Esophagus muscularis mucosa (tissue), 4 donors: ENCODE measurements at regions not wholly inside any gene's neighbourhood (a gene's known extent, or its start where the extent isn't known, plus 50 kb on each side); places are given as distances from the start of the nearest gene placed in this dataset.
"Not testable (repeated sequence)": the region's sequence is repeated elsewhere in the genome, so short reads cannot be mapped to it uniquely, and the experiment has no call there.

ENCODE experiments used
- DNase-seq: peaks from one replicate; pipeline ENCODE4 v3.0.0-alpha.2; 2017; ENCODE audit errors: extremely low spot score
- H3K27ac ChIP-seq, 4 donors: fragments of 200-600 bp; sonication (generic); replicated peaks in 1 of 4; 1 replicate in 3 of 4; 2 replicates in 1 of 4; pipeline ENCODE4 v1.5.1; 2016 to 2019; ENCODE audit warnings: mild to moderate bottlenecking in 1 of 4
- H3K27me3 ChIP-seq, 4 donors: fragments of 200-600 bp; sonication (generic); one replicate each; pipeline versions ENCODE4 v1.5.1 to v1.6.0; 2016 to 2019
- H3K36me3 ChIP-seq, 4 donors: fragments of 200-600 bp; sonication (generic); one replicate each; pipeline ENCODE4 v1.5.1; 2016 to 2019
- H3K4me1 ChIP-seq, 4 donors: fragments of 200-600 bp; sonication (generic); one replicate each; pipeline ENCODE4 v1.5.1; 2016 to 2019
- H3K4me3 ChIP-seq, 4 donors: fragments of 200-600 bp; sonication (generic); 1 replicate in 2 of 4; 2 replicates in 2 of 4; pipeline ENCODE4 v1.5.1; 2016 to 2019; ENCODE audit warnings: mild to moderate bottlenecking in 4 of 4, moderate library complexity in 1 of 4
- H3K9me3 ChIP-seq, 4 donors: fragments of 200-600 bp; sonication (generic); 1 replicate in 3 of 4; 2 replicates in 1 of 4; pipeline ENCODE4 v1.5.1; 2016 to 2019
- EP300 ChIP-seq: sonication (generic); formaldehyde crosslinking; IDR thresholded peaks from one replicate; pipeline ENCODE4 v1.6.1; 2017; ENCODE audit warnings: antibody characterized with exemption
- POLR2A ChIP-seq: fragments of 450-650 bp; IDR thresholded peaks from one replicate; pipeline ENCODE4 v1.6.1; 2017; ENCODE audit warnings: antibody characterized with exemption, moderate library complexity, mild to moderate bottlenecking, low read depth
- POLR2AphosphoS5 ChIP-seq, 2 donors: sonication (generic); formaldehyde crosslinking; IDR thresholded peaks; one replicate each; pipeline ENCODE4 v1.6.1; 2017; ENCODE audit warnings: antibody characterized with exemption in 2 of 2
- WGBS: methylation state at CpG from one replicate; pipeline ENCODE4 v1.1.5; 2018; 5-methylcytosine and 5-hydroxymethylcytosine counted together
- intact Hi-C: fragments of 100-400 bp; cut with DNase I; formaldehyde crosslinking; loops from one replicate; pipeline ENCODE4 v1.15.1; 2023
- TF ChIP-seq, protein P1 (sequence below), 3 experiments: fragments of 200-600 bp in 2 of 3; fragments of 450-650 bp in 1 of 3; sonication (generic) in 2 of 3; IDR thresholded peaks; one replicate each; pipeline ENCODE4 v1.5.1; 2017 to 2019; ENCODE audit warnings: antibody characterized with exemption in 3 of 3, mild to moderate bottlenecking in 2 of 3, moderate library complexity in 1 of 3

DNA sequence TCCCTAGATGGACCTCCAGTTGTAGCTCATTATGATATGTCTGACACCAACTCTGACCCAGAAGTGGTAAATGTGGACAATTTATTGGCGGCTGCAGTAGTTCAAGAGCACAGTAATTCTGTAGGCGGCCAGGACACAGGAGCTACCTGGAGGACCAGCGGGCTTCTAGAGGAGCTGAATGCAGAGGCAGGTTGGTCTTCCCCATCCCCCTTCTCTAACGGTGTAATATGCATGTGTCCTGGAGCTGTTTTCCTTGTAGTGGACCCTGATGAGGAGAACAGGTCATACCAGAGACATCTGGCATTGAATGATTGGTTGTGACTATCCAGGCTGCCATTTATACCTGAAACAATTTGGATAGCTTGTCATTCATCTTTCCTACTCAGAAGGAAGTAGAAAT, 135.8 kb downstream of the HAUS1 start:
- Histone ChIP-seq H3K4me1 (peaks cover 0 to 5% (median 0%) of the 10 kb centered on the region in 4 donors), H3K4me3 (no peak overlapping the region), H3K27ac (no peak overlapping the region), H3K36me3 (peaks cover 0 to 4% (median 2%) of the 10 kb centered on the region in 4 donors), H3K27me3 (no peaks in the 10 kb centered on the region), H3K9me3 (no peaks in the 10 kb centered on the region)
- DNase-seq: no peak
- WGBS: 88% methylated on average over 4 of the region's 4 CpGs
- intact Hi-C loops: no loop called here
- TF ChIP-seq POLR2AphosphoS5 (IDR thresholded peaks at IDR 0.05) (no peak), POLR2A (no peak), EP300 (no peak)
- TF ChIP-seq, protein P1, sequence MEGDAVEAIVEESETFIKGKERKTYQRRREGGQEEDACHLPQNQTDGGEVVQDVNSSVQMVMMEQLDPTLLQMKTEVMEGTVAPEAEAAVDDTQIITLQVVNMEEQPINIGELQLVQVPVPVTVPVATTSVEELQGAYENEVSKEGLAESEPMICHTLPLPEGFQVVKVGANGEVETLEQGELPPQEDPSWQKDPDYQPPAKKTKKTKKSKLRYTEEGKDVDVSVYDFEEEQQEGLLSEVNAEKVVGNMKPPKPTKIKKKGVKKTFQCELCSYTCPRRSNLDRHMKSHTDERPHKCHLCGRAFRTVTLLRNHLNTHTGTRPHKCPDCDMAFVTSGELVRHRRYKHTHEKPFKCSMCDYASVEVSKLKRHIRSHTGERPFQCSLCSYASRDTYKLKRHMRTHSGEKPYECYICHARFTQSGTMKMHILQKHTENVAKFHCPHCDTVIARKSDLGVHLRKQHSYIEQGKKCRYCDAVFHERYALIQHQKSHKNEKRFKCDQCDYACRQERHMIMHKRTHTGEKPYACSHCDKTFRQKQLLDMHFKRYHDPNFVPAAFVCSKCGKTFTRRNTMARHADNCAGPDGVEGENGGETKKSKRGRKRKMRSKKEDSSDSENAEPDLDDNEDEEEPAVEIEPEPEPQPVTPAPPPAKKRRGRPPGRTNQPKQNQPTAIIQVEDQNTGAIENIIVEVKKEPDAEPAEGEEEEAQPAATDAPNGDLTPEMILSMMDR (IDR thresholded peaks at IDR 0.05): no peak

DNA sequence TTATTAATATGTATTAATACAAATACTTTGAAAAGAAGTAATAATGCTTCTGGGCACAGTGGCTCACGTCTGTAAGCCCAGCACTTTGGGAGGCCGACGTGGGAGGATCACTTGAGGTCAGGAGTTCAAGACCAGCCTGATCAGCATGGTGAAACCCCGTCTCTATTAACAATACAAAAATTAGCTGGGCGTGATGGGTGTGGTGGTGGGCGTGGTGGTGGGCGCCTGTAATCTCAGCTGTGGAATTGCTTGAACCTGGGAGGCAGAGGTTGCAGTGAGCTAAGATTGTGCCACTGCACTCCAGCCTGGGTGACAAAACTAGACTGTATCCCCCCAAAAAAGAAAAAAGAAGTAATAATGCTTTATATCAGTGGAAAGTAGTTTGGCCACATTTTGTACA, 137.2 kb downstream of the HAUS1 start:
- intact Hi-C loops, H3K9me3 ChIP-seq, H3K27me3 ChIP-seq, H3K4me1 ChIP-seq, H3K27ac ChIP-seq, H3K36me3 ChIP-seq, DNase-seq, H3K4me3 ChIP-seq: not testable (repeated sequence)
- 97% methylated on average over 7 of the region's 7 CpGs for WGBS

DNA sequence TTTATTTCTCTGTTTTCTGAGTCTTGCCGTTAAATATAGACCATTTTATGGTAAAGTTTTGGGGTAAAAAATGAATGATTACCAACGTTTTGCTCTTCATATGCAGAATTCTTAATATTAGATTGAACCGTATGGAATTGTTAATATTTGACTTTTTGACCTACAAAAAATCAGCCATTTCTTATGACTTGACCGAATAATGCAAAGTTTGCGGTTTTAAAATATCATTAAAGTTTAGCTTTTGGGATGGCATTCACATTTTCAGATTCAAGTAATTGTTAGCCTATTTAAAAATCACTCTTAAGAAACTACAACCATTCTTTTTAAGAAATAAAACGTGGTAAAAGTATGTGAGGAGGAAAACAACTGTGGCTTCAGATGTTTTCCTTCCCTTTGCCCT, 138.0 kb downstream of the HAUS1 start:
- WGBS: 94% methylated on average over 6 of the region's 6 CpGs
- Histone ChIP-seq H3K27me3 (no peaks in the 10 kb centered on the region), H3K9me3 (no peaks in the 10 kb centered on the region), H3K4me3 (no peak overlapping the region), H3K27ac (no peak overlapping the region), H3K36me3 (peaks cover 0 to 4% (median 2%) of the 10 kb centered on the region in 4 donors), H3K4me1 (no peaks in the 10 kb centered on the region)
- intact Hi-C loops: no loop called here
- no peak for DNase-seq
- no peak for TF ChIP-seq POLR2A
- no peak for TF ChIP-seq POLR2AphosphoS5 (IDR thresholded peaks at IDR 0.05)
- TF ChIP-seq, protein P1 (IDR thresholded peaks at IDR 0.05): no peak
- TF ChIP-seq EP300: no peak

DNA sequence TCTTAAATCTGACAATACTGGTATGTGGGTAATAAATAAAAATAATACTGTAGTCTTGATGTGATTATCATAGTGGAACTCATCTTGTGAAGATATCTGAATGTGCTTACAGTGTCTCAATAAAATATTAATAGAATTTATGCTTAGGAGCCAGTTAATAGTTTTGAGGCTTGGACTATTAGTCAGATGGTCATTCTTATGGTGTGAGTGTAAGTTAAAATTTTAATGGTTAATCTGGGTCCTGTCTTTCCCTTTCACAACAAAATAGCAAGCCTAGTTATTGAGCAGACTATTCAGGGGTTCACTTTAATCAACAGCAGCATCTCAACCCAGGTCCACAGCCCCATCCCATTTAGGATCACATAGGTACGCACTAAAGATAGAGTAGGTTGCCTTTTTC, 138.9 kb downstream of the HAUS1 start:
- intact Hi-C loops: no loop called here
- no peak for TF ChIP-seq POLR2A
- TF ChIP-seq POLR2AphosphoS5 (IDR thresholded peaks at IDR 0.05): no peak
- TF ChIP-seq, protein P1 (IDR thresholded peaks at IDR 0.05): no peak
- no peak for TF ChIP-seq EP300
- H3K27me3 ChIP-seq: no peaks in the 10 kb centered on the region
- WGBS: 56% methylated on average over 1 of the region's 1 CpG
- no peaks in the 10 kb centered on the region for H3K9me3 ChIP-seq
- H3K4me3 ChIP-seq: no peak overlapping the region
- H3K27ac ChIP-seq: no peak overlapping the region
- no peaks in the 10 kb centered on the region for H3K4me1 ChIP-seq
- no peak for DNase-seq
- H3K36me3 ChIP-seq: peaks cover 0 to 4% (median 2%) of the 10 kb centered on the region in 4 donors

DNA sequence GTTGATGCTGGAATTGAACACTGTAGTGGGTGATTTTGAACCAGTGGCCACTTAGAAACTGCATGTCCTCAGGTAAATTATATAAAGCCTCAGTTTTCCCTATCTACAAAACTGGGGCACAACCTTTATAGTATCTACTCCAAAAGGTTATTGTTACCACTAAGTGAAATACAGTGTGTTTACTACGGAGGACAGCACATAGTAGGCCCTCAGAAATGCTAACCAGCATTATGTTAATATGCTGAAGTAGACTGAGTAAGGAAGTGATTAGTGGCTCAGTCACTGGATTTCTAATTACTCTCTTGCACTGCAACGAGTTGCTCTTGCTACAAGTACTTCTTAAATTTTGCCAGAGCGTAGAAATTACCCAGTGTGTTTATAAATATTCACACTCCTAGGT, 139.5 kb downstream of the HAUS1 start:
- H3K9me3 ChIP-seq: no peaks in the 10 kb centered on the region
- H3K36me3 ChIP-seq: peaks cover 0 to 4% (median 2%) of the 10 kb centered on the region in 4 donors
- no peak overlapping the region for H3K27ac ChIP-seq
- no peak overlapping the region for H3K4me3 ChIP-seq
- H3K27me3 ChIP-seq: no peaks in the 10 kb centered on the region
- TF ChIP-seq POLR2A (no peak), EP300 (no peak), POLR2AphosphoS5 (IDR thresholded peaks at IDR 0.05) (no peak)
- TF ChIP-seq, protein P1 (IDR thresholded peaks at IDR 0.05): no peak
- 94% methylated on average over 3 of the region's 3 CpGs for WGBS
- H3K4me1 ChIP-seq: no peaks in the 10 kb centered on the region
- no peak for DNase-seq
- intact Hi-C loops: no loop called here
